ENCODE measurements at regions not wholly inside any gene's neighbourhood (a gene's known extent, or its start where the extent isn't known, plus 50 kb on each side); places are given as distances from the start of the nearest gene placed in this dataset.
"Not testable (repeated sequence)": the region's sequence is repeated elsewhere in the genome, so short reads cannot be mapped to it uniquely, and the experiment has no call there.

DNA sequence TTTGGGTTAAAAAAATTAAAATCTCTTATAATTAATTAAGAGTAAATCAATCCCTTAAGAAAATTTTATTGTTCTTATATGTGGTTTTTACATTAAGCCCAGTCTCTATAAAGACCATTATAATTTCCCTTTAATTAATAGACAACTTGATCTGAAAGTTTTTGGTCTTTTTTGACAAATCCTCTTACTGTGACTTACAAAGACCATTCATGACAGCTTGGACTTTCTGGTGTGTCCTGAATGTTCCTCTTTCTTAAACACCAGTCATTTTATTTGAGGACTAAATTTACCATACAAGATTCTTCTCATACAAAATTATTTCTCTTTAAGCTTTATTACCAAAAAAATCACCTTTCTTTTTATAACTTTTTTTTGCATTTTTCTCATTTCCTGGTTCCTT, 368.3 kb downstream of the ADGRD1 start:
- DNase-seq: no peak

GRCh38 chr12:131322460-131322859, 368.8 kb downstream of the ADGRD1 start:
- not testable (repeated sequence) for DNase-seq

DNA sequence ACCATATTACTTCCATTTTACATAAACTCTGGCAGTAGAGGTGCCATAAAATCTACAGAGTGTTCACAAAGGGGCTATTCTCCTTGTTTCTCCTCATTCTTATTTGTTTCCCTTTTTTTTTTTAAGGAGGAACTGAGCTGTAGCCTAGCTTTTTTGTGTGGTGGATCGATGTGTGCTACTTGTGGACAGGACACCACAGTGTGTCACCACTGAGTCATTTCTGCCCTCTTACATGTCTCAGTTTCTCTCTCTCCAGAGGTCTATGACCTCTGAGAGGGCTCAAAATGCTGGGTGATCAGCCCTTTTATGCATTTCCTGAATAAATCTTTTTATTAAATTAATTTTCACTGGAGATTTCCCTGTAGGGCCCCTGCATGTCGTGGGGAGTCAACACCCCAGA, 370.2 kb downstream of the ADGRD1 start:
- no peak for DNase-seq

GRCh38 chr12:131327521-131328488, 374.1 kb downstream of the ADGRD1 start:
- no peak for DNase-seq

DNA sequence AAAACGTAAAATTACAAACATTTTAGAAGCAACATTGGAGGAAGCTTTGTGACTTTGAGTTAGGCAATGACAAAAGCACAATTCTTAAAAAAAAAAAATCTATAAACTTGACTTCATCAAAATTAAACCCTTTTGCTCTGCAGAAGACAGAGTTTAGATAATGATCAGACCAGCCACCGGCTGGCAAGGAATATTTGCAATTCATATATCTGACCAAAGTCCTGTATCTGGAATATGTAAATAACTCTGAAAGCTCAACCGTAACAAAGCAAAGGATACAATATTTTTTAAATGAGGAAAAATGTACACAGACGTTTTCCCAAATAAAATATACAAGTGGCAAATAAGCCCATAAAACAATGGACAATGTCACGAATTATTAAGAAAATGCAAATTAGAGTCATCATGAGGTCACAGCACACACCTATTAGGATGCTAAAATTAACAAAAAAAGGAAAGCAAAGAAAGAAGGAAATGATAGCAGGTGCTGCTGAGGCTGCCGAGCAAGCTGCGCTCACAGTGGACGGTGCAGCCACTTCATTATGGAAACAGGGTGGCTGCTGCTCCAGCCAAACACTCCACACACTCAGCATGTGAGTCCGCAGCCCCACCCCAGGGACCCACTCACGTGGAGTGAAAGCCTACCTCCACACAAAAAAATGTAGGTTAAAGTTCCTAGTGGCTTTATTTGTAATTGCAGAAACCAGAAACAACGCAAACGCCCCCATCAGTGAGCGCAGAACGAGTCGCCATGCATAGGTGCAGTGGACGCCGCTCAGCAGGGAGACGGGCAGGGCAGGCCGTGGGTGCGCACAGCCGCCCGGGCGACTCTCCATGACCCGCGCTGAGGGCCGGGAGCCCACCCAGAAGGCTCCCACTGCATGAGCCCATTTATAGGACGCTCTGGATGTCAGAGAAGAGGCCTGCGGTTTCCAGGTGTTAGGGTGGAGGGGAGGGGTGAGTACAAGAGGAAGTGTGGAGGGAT, 375.4 kb downstream of the ADGRD1 start:
- not testable (repeated sequence) for DNase-seq

DNA sequence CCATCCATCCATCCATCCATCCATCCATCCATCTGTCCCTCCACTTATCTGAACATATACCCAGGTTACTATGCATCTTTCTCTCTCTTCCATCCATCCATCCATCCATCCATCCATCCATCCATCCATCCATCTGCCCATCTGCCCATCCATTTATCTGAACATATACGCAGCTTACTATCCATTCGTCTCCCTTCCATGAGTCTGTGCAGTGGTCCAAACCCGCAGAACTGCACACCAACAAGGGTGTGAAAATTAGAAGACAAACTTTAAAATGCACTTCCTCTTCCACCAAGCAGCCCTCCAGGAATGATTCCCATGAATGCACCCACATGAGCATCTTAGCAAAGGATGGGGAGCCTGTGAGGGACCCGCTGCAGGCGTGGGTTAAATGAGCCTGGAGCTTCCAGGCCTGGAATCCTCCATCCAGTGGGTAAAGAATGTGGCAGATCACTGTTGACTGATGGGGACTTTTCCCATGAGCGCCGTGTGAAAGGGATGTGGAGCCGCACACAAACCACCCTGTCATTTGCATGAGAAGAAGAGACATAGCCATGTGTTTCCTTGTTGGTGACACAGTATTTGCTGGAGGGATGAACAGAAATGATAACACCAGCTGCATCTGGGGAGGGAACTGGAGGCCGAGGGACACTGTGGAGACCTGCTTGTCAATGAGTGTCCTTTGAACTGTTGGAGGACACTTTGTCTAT, 376.6 kb downstream of the ADGRD1 start:
- no peak for DNase-seq

GRCh38 chr12:131331148-131331750, 377.5 kb downstream of the ADGRD1 start:
- no peak for DNase-seq

- DNase-seq: no peak
Observed at GRCh38 chr12:131332224-131332623, 378.5 kb downstream of the ADGRD1 start.

- no peak for DNase-seq
Observed at GRCh38 chr12:131333136-131333535, 377.8 kb upstream of the SFSWAP start.

DNA sequence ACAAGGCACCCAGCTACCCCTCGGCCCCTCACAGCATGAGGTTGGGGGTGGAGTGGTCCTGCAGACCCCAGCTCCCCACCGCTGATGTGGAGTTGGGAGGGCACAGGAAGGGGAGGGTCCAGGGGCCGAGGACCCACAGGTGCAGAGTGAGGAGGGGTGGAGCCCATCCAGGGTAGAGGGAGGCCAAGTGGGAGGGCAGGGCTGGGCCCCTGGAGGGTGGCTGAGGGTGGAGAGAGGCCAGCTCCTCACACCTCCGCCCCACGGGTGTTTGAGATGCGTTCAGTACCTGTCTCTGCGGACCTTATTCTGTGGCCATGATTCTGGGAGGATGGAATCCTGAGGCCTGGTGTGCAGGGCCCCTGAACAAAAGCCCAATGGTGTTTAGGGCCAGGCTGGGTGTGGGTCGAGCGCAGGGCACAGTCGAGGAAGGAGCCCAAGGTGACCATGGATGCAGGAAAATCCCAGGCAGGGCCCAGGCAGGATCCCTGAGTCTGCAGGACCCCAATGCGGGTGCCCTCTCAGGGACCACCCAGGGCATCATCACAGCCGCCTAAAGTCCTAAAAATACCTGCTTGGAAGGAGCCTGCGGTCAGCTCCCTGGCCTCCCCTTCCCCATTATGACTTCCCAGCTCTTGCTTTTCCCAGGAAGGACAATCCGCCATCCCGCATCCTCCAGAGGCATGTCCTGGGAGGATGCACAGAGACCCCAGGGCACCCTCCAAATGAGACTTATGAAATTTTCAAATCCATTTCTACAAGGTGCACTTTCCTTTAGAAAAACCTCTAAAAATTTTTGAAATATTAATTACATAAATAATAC, 377.1 kb upstream of the SFSWAP start:
- DNase-seq: no peak

GRCh38 chr12:131334835-131335234, 376.1 kb upstream of the SFSWAP start:
- DNase-seq: no peak

- DNase-seq: no peak
Observed at GRCh38 chr12:131335456-131335855, 375.4 kb upstream of the SFSWAP start.

- not testable (repeated sequence) for DNase-seq
Observed at GRCh38 chr12:131337861-131338260, 373.0 kb upstream of the SFSWAP start.

- no peak for DNase-seq
Observed at GRCh38 chr12:131340616-131341210, 370.2 kb upstream of the SFSWAP start.

DNA sequence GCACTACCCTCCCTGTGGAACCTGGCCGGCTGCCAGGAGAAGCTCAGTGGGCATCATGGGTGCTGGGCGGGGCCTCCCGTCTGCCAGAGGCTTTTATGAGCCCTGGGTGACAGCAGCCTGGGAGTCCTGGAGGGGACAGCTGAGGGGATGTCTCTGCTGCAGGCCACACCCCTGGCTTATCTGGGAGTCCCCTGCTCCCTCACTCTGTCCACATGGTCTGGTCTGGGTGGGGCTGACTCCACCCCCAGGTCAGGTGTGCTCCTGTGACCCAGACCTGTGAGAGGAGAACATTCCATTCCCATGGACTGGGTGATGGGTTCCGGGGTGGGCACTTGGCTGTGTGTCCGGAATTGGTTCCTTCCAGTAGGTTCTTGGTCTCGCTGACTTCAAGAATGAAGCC, 369.3 kb upstream of the SFSWAP start:
- DNase-seq: not testable (repeated sequence)

- DNase-seq: not testable (repeated sequence)
Observed at GRCh38 chr12:131343436-131343835, 367.5 kb upstream of the SFSWAP start.

DNA sequence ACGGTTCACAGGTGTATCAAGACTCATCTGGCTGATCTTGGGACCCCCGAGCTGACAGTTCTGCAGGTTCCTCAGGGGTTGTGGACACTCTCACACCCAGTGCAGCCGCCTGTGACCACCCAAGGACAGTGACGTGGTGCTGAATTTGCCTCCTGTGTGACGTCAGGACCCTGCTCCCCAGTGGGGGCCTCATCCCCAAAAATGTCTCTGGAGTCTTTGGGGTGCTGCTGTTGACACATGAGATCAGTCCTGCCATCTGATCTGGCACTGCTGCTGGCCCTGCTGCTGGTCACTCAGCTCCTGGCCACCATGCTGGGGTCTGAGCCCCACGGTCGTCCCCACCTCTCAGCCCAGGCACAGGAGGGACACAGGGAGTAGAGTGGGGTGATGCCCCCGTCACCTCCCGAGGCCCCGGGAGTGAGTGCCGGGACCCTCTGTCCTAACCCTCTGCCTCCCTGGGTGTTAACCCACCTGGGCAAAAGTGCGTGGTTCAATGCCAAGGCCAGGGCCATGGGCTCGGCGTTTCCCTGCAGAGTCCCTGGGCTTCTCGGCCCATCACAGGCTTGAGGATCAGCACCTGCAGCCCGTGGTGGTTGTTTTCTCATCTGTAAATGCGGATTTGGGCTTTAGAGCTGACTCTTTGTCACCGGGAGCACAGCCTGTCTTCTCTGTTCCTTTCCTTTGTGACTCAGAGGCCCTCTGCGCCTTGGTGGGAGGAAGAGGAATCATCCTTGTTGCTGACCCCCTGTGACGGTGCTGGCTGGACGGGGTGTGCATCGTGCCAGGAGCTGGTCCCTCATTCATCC, 366.0 kb upstream of the SFSWAP start:
- DNase-seq: not testable (repeated sequence)

DNA sequence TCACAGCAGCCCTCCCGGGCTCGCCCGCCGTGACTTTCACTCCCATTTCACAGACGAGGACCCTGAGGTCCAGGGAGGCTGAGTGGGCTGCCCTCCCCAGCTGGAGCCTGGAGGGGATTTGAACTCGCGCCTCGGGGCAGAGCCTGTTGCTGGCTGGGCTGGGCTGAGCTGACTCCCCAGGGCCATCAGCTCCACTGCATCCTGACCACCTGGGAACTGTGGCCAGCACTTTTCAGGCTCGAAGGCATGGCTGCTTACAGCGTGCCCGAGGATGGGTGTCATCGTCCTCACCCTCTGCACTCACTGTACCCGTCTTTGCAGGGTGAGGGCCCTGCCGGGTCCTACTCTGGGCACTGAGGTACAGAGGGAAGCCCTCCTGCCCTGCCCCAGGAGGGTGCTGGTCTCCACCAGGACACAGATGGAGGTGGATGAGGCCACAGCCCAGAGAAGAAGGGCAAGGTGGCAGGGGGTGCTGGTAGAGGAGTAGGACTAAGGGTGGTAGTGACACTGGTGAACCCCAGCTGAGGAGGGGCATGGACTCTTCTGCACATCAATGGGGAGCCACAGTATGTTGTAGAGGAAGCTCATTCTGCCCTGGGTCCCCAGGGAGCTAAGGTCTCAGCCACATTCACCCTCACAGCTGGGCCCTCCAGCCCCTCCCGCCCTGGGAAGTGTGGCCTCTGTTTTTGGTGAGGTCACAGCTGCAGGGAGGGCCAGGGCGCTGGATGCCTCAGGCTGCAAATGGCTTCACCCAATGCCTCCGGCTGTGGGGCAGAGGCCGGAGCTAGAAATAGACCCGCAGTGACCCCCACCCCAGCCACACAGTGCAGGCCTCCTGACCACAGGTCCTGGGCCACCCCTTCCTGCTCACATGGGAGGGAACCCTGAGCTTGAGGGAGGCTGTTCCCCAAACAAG, 365.1 kb upstream of the SFSWAP start:
- no peak for DNase-seq

Measured in effector CD4-positive, alpha-beta T cell (primary cell).